ENCODE measurements at regions not wholly inside any gene's neighbourhood (a gene's known extent, or its start where the extent isn't known, plus 50 kb on each side); places are given as distances from the start of the nearest gene placed in this dataset.

DNA sequence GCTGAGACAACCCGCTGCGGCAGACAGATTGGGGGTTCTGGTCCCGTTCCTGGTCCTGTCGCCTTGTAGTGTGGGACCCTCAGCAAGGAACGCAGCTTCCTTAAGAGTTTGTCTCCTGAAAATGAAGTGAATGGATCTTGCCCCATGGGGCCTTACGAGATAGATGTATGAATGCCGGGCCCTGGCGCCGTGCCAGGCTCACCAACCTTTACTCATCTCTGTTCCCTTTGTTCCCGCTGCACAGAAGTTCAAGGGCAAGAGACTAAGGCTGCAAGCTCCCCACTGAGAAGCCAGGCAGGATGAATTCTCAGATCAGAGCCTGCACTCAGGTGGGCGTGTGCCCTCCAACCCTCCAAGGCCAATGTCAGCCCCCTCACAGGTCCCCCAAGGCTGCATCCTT is 162.7 kb upstream of the IQSEC1 start:
- Histone ChIP-seq H3K27me3 (no peaks in the 10 kb centered on the region), H3K4me3 (no peak overlapping the region), H3K4me1 (ENCODE audit: insufficient read depth) (no peaks in the 10 kb centered on the region), H3K27ac (no peak overlapping the region), H3K36me3 (no peaks in the 10 kb centered on the region), H3K9me3 (no peaks in the 10 kb centered on the region)
- peak in 1 of 5 donors; percentile 39 for DNase-seq
- TF ChIP-seq, protein P1, sequence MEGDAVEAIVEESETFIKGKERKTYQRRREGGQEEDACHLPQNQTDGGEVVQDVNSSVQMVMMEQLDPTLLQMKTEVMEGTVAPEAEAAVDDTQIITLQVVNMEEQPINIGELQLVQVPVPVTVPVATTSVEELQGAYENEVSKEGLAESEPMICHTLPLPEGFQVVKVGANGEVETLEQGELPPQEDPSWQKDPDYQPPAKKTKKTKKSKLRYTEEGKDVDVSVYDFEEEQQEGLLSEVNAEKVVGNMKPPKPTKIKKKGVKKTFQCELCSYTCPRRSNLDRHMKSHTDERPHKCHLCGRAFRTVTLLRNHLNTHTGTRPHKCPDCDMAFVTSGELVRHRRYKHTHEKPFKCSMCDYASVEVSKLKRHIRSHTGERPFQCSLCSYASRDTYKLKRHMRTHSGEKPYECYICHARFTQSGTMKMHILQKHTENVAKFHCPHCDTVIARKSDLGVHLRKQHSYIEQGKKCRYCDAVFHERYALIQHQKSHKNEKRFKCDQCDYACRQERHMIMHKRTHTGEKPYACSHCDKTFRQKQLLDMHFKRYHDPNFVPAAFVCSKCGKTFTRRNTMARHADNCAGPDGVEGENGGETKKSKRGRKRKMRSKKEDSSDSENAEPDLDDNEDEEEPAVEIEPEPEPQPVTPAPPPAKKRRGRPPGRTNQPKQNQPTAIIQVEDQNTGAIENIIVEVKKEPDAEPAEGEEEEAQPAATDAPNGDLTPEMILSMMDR (IDR thresholded peaks at IDR 0.05) = no peak
- TF ChIP-seq POLR2A (IDR thresholded peaks at IDR 0.05) (no peak), EP300 (IDR thresholded peaks at IDR 0.05) (no peak)
- intact Hi-C loops (cut with DNase I) = no loop called here
- WGBS, 3 donors = 56 to 68% (median 63%) methylated on average over 11 of the region's 11 CpGs

DNA sequence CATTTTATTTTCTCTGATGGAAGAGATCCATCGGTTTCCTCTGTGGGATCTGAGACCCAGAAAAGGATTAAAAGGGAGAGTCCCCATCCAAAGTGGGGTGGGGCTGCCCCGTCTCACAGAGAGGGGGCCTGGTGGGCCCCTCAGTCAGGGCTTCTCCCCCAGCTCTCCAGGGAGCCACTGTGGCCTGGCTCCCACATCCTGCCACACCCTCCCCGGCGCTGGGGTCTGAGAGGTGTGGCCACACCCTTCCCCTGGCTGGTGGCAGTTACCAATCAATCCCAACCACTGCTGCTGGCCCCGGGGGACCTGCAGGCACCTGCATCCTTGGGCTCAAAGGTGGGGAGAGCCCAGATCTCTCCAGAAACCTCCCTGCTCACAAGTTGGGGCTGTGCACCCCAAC is 161.8 kb upstream of the IQSEC1 start:
- Histone ChIP-seq H3K27me3 (no peaks in the 10 kb centered on the region), H3K4me3 (no peak overlapping the region), H3K27ac (no peak overlapping the region), H3K4me1 (ENCODE audit: insufficient read depth) (no peaks in the 10 kb centered on the region), H3K9me3 (no peaks in the 10 kb centered on the region), H3K36me3 (no peaks in the 10 kb centered on the region)
- intact Hi-C loops (cut with DNase I) = no loop called here
- no peak for DNase-seq
- 26 to 33% (median 29%) methylated on average over 3 to 5 of the region's 5 CpGs for WGBS, 3 donors
- TF ChIP-seq EP300 (IDR thresholded peaks at IDR 0.05) = no peak
- no peak for TF ChIP-seq POLR2A (IDR thresholded peaks at IDR 0.05)
- TF ChIP-seq, protein P1 (IDR thresholded peaks at IDR 0.05) = no peak

DNA sequence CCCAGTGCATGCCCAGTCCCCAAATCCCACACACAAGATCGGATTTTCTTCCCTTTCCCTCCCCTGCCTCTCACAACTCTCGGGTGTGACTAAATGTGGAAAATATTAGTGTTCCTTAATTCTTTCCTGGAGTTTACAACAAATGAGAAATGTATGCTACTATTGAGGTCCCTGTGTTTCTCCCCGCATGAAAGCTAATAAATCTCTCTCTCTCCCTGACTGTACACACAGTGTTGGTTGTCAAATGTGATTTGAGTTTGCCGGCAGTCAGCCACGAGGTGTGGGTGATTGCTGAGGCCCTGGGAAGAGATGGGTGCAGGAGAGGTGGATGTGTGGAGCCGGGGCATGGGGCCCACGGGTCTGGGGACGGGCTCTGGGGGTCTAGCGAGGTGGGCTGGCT is 161.4 kb upstream of the IQSEC1 start:
- WGBS, 3 donors = 23 to 36% (median 30%) methylated on average over 9 of the region's 9 CpGs
- Histone ChIP-seq H3K9me3 (no peaks in the 10 kb centered on the region), H3K36me3 (no peaks in the 10 kb centered on the region), H3K4me3 (no peak overlapping the region), H3K27me3 (no peaks in the 10 kb centered on the region), H3K27ac (no peak overlapping the region), H3K4me1 (ENCODE audit: insufficient read depth) (no peaks in the 10 kb centered on the region)
- DNase-seq = no peak
- intact Hi-C loops (cut with DNase I) = no loop called here
- no peak for TF ChIP-seq EP300 (IDR thresholded peaks at IDR 0.05)
- no peak for TF ChIP-seq POLR2A (IDR thresholded peaks at IDR 0.05)
- TF ChIP-seq, protein P1 (IDR thresholded peaks at IDR 0.05) = no peak

DNA sequence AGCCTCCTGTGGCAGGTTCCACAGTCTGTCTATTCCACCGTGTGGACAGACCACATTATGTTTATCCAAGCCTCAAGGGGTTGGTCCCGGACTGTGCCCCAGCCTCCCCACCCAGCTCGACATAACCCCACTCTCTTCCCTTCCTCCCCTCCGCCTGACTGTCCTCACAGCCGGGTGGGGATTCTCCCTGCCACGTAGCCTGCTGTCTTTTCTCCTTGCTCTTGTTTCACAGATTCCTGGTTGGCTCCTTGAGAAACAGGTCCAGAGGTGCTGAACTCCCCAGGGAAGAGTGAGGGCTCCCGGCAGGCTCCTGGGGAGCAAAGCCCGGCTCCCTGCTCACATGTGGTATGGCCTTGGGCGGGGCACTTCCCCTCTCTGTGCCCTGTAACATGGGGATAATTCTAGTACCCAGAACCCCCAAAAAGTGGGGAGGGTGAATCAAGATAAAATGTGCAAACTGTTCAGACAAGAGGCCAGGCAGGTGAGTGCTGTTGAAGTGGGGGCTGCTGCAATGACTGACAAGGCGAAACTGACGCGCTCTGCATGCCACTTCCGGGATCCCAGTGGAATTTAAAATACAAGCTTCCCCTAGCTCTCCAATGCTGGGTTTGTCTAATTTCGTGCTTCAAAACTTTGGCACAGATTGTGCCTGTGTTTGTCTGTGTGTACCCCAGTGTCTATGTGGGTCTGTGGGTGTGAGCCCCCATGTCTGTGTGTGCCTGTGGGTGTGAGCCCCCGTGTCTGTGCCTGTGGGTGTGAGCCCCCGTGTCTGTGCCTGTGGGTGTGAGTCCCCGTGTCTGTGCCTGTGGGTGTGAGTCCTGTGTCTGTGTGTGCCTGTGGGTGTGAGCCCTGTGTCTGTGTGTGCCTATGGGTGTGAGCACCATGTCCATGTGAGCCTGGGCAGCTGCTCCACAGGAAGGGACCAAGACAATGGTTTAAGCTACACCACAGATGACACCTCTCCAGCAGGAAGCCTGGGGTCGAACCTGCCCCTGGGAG is 160.6 kb upstream of the IQSEC1 start:
- Histone ChIP-seq H3K36me3 (no peaks in the 10 kb centered on the region), H3K27me3 (no peaks in the 10 kb centered on the region), H3K9me3 (no peaks in the 10 kb centered on the region), H3K4me3 (no peak overlapping the region), H3K4me1 (ENCODE audit: insufficient read depth) (no peaks in the 10 kb centered on the region), H3K27ac (no peak overlapping the region)
- intact Hi-C loops (cut with DNase I) = no loop called here
- no peak for DNase-seq
- TF ChIP-seq POLR2A (IDR thresholded peaks at IDR 0.05) = no peak
- TF ChIP-seq, protein P1 (IDR thresholded peaks at IDR 0.05) = no peak
- TF ChIP-seq EP300 (IDR thresholded peaks at IDR 0.05) = no peak
- WGBS, 3 donors = 41 to 54% (median 53%) methylated on average over 18 of the region's 18 CpGs

Measured in ovary (tissue), 7 donors.